GM23248 (cell line): ENCODE measurements at regions not wholly inside any gene's neighbourhood (a gene's known extent, or its start where the extent isn't known, plus 50 kb on each side); places are given as distances from the start of the nearest gene placed in this dataset.

Experiments
- EZH2 ChIP-seq: fragments of 200-600 bp; sonication (generic); IDR thresholded peaks from 2 replicates; pipeline ENCODE4 v1.6.1; 2018; ENCODE audit warnings: antibody characterized with exemption, mild to moderate bottlenecking; ENCODE audit not compliant: insufficient read depth, poor library complexity, severe bottlenecking
- EZH2phosphoT487 ChIP-seq: fragments of 200-600 bp; sonication (generic); IDR thresholded peaks from 2 replicates; pipeline ENCODE4 v1.6.1; 2018; ENCODE audit warnings: antibody characterized with exemption, moderate library complexity, mild to moderate bottlenecking, low read depth; ENCODE audit not compliant: insufficient read depth

- no peak for TF ChIP-seq EZH2
- no peak for TF ChIP-seq EZH2phosphoT487
Observed at GRCh38 chr4:159758061-159758460, 655.2 kb downstream of the RAPGEF2 start.
